ENCODE measurements at regions not wholly inside any gene's neighbourhood (a gene's known extent, or its start where the extent isn't known, plus 50 kb on each side); places are given as distances from the start of the nearest gene placed in this dataset.

GRCh38 chr11:87870086-87870485 lies 305.2 kb downstream of the RAB38 start:
- no peak for DNase-seq (ENCODE audit: extremely low read depth, low read depth)
- TF ChIP-seq CTCF (IDR thresholded peaks at IDR 0.05; ENCODE audit: low read depth, low read length, missing control alignments): no peak
- no peak overlapping the region for H3K4me3 ChIP-seq (replicated peaks; ENCODE audit: low read depth, low read length)

- DNase-seq (ENCODE audit: extremely low read depth, low read depth): no peak
- no peak for TF ChIP-seq CTCF (IDR thresholded peaks at IDR 0.05; ENCODE audit: low read depth, low read length, missing control alignments)
- no peak overlapping the region for H3K4me3 ChIP-seq (replicated peaks; ENCODE audit: low read depth, low read length)
Observed at GRCh38 chr11:87866951-87867350, 308.3 kb downstream of the RAB38 start.

- TF ChIP-seq CTCF (IDR thresholded peaks at IDR 0.05; ENCODE audit: low read depth, low read length, missing control alignments): no peak
- H3K4me3 ChIP-seq (replicated peaks; ENCODE audit: low read depth, low read length): no peak overlapping the region
- no peak for DNase-seq (ENCODE audit: extremely low read depth, low read depth)
Observed at GRCh38 chr11:87861030-87861429, 314.2 kb downstream of the RAB38 start.

GRCh38 chr11:87859636-87860035 lies 315.6 kb downstream of the RAB38 start:
- TF ChIP-seq CTCF (IDR thresholded peaks at IDR 0.05; ENCODE audit: low read depth, low read length, missing control alignments): no peak
- no peak overlapping the region for H3K4me3 ChIP-seq (replicated peaks; ENCODE audit: low read depth, low read length)
- DNase-seq (ENCODE audit: extremely low read depth, low read depth): no peak

GRCh38 chr11:87851827-87852226 lies 323.4 kb downstream of the RAB38 start:
- no peak for DNase-seq (ENCODE audit: extremely low read depth, low read depth)
- no peak overlapping the region for H3K4me3 ChIP-seq (replicated peaks; ENCODE audit: low read depth, low read length)
- TF ChIP-seq CTCF (IDR thresholded peaks at IDR 0.05; ENCODE audit: low read depth, low read length, missing control alignments): no peak

- TF ChIP-seq CTCF (IDR thresholded peaks at IDR 0.05; ENCODE audit: low read depth, low read length, missing control alignments): no peak
- no peak for DNase-seq (ENCODE audit: extremely low read depth, low read depth)
Observed at GRCh38 chr11:87851234-87851633, 324.0 kb downstream of the RAB38 start.

GRCh38 chr11:87849216-87849615 lies 326.0 kb downstream of the RAB38 start:
- no peak for TF ChIP-seq CTCF (IDR thresholded peaks at IDR 0.05; ENCODE audit: low read depth, low read length, missing control alignments)
- H3K4me3 ChIP-seq (replicated peaks; ENCODE audit: low read depth, low read length): no peak overlapping the region
- no peak for DNase-seq (ENCODE audit: extremely low read depth, low read depth)

More at GRCh38 chr11:87851234-87851633, 324.0 kb downstream of the RAB38 start:
- no peak overlapping the region for H3K4me3 ChIP-seq (replicated peaks; ENCODE audit: low read depth, low read length)
